OCI-LY7 (cell line): ENCODE measurements at regions not wholly inside any gene's neighbourhood (a gene's known extent, or its start where the extent isn't known, plus 50 kb on each side); places are given as distances from the start of the nearest gene placed in this dataset.

Experiments used
- BruUV-seq: library from RNA; stranded (reverse); fragments of 400-500 nt; replicated peaks from 2 replicates; lab custom pipeline; 2021; lab: Mats Ljungman, UMichigan
- CTCF ChIA-PET: fragments of 300-600 bp; sonication (Branson Sonifier 250); formaldehyde crosslinking; loops from one replicate; lab custom pipeline; 2022; ENCODE audit warnings: antibody characterized with exemption; ENCODE audit not compliant: unreplicated experiment; lab: Charles Lee
- POLR2A ChIA-PET: fragments of 300-600 bp; sonication (Branson Sonifier 250); formaldehyde crosslinking; loops from one replicate; lab custom pipeline; 2022; ENCODE audit warnings: antibody characterized with exemption; lab: Charles Lee
- DNase-seq: peaks from one replicate; pipeline ENCODE4 v3.0.0-alpha.2; 2015; ENCODE audit warnings: low spot score
- H2AFZ ChIP-seq: fragments of 200-600 bp; sonication (generic), shearing (Covaris generic); 2 replicates; pipeline ENCODE4 v1.6.1; 2014; ENCODE audit warnings: mild to moderate bottlenecking, antibody characterized with exemption, low read length, moderate library complexity
- H3K27ac ChIP-seq: fragments of 200-600 bp; sonication (generic); 2 replicates; pipeline ENCODE4 v1.5.1; 2014; ENCODE audit warnings: mixed run types, low read depth, mild to moderate bottlenecking, moderate library complexity, low read length, inconsistent platforms; ENCODE audit not compliant: poor library complexity, severe bottlenecking
- H3K36me3 ChIP-seq: fragments of 200-600 bp; sonication (generic); 2 replicates; pipeline ENCODE4 v1.6.1; 2014; ENCODE audit warnings: mild to moderate bottlenecking, antibody characterized with exemption, low read length, moderate library complexity, mixed read lengths; ENCODE audit not compliant: insufficient read depth
- H3K4me1 ChIP-seq: fragments of 200-600 bp; sonication (generic); 2 replicates; pipeline ENCODE4 v1.5.1; 2014; ENCODE audit warnings: mild to moderate bottlenecking, low read length; ENCODE audit not compliant: insufficient read depth, poor library complexity, severe bottlenecking
- H3K4me2 ChIP-seq: fragments of 200-600 bp; sonication (generic); 2 replicates; pipeline ENCODE4 v1.6.1; 2014; ENCODE audit warnings: mild to moderate bottlenecking, low read length
- H3K4me3 ChIP-seq: fragments of 200-600 bp; sonication (generic); 2 replicates; pipeline ENCODE4 v1.5.1; 2014; ENCODE audit warnings: mild to moderate bottlenecking, low read depth, low read length; ENCODE audit not compliant: poor library complexity, severe bottlenecking
- H3K79me2 ChIP-seq: fragments of 200-600 bp; sonication (generic); 2 replicates; pipeline ENCODE4 v1.6.1; 2016; ENCODE audit warnings: low read depth, mild to moderate bottlenecking, low read length, moderate library complexity, mixed read lengths; ENCODE audit not compliant: insufficient read depth
- H3K9me2 ChIP-seq: fragments of 200-600 bp; sonication (generic); 2 replicates; pipeline ENCODE4 v1.6.1; 2016; ENCODE audit warnings: mild to moderate bottlenecking, low read length, mixed read lengths; ENCODE audit not compliant: insufficient read depth
- H3K9me3 ChIP-seq: fragments of 200-600 bp; sonication (generic); 2 replicates; pipeline ENCODE4 v1.6.1; 2014; ENCODE audit warnings: mild to moderate bottlenecking, mixed run types, low read length, mixed read lengths
- H4K20me1 ChIP-seq: fragments of 200-600 bp; sonication (generic); 2 replicates; pipeline ENCODE4 v1.6.1; 2014; ENCODE audit warnings: mild to moderate bottlenecking, antibody characterized with exemption, low read length, moderate library complexity, mixed read lengths; ENCODE audit not compliant: insufficient read depth
- CTCF ChIP-seq: fragments of 200-600 bp; sonication (generic); conservative IDR thresholded peaks from 2 replicates; pipeline ENCODE4 v1.5.1; 2014; ENCODE audit warnings: mild to moderate bottlenecking, antibody characterized with exemption, low read length, moderate library complexity, mixed read lengths
- EZH2phosphoT487 ChIP-seq: fragments of 200-600 bp; sonication (generic); IDR thresholded peaks from 2 replicates; pipeline ENCODE4 v1.6.1; 2018; ENCODE audit warnings: low read depth, borderline replicate concordance, mild to moderate bottlenecking, mixed run types, antibody characterized with exemption, low read length, moderate library complexity, mixed read lengths
- intact Hi-C: fragments of 100-400 bp; cut with micrococcal nuclease; formaldehyde crosslinking; loops from one replicate; pipeline ENCODE4 v1.10.0; 2022; ENCODE audit not compliant: unreplicated experiment

- Histone ChIP-seq H3K4me2 (no peak overlapping the region), H3K4me3 (no peak overlapping the region), H2AFZ (no peak overlapping the region), H3K9me3 (no peaks in the 10 kb centered on the region), H3K36me3 (no peaks in the 10 kb centered on the region), H3K79me2 (no peaks in the 10 kb centered on the region), H3K27ac (no peak overlapping the region), H4K20me1 (no peaks in the 10 kb centered on the region), H3K9me2 (no peaks in the 10 kb centered on the region), H3K4me1 (no peaks in the 10 kb centered on the region)
- ChIA-PET POLR2A (no interaction called here), CTCF (interaction anchor here (0.6 kb wide), 1 partner anchor 199 kb away, joined by 4 read pairs; no protein-coding TSS in a partner anchor)
- no peak for DNase-seq
- BruUV-seq: no TSS peak
- intact Hi-C loops: no loop called here
- no peak for TF ChIP-seq CTCF
- no peak for TF ChIP-seq EZH2phosphoT487
Observed at GRCh38 chr7:36088553-36088952, 64.5 kb upstream of the EEPD1 start.

GRCh38 chr7:36088966-36089365 is 64.1 kb upstream of the EEPD1 start:
- CTCF ChIA-PET: interaction anchor here (0.6 kb wide), 1 partner anchor 199 kb away, joined by 4 read pairs; no protein-coding TSS in a partner anchor
- Histone ChIP-seq H2AFZ (no peak overlapping the region), H3K4me2 (no peak overlapping the region), H4K20me1 (no peaks in the 10 kb centered on the region), H3K4me3 (no peak overlapping the region), H3K9me2 (no peaks in the 10 kb centered on the region), H3K4me1 (no peaks in the 10 kb centered on the region), H3K27ac (no peak overlapping the region), H3K9me3 (no peaks in the 10 kb centered on the region), H3K36me3 (no peaks in the 10 kb centered on the region), H3K79me2 (no peaks in the 10 kb centered on the region)
- intact Hi-C loops: no loop called here
- BruUV-seq: no TSS peak
- POLR2A ChIA-PET: no interaction called here
- TF ChIP-seq CTCF (no peak), EZH2phosphoT487 (no peak)
- DNase-seq: no peak

GRCh38 chr7:36090976-36091873 is 61.8 kb upstream of the EEPD1 start:
- intact Hi-C loops: no loop called here
- no TSS peak for BruUV-seq
- no peaks in the 10 kb centered on the region for H3K9me3 ChIP-seq
- DNase-seq: no peak
- H3K4me3 ChIP-seq: no peak overlapping the region
- no peak overlapping the region for H3K27ac ChIP-seq
- no peaks in the 10 kb centered on the region for H4K20me1 ChIP-seq
- ChIA-PET CTCF (no interaction called here), POLR2A (no interaction called here)
- no peaks in the 10 kb centered on the region for H3K9me2 ChIP-seq
- no peak overlapping the region for H2AFZ ChIP-seq
- no peaks in the 10 kb centered on the region for H3K36me3 ChIP-seq
- no peaks in the 10 kb centered on the region for H3K4me1 ChIP-seq
- H3K4me2 ChIP-seq: no peak overlapping the region
- TF ChIP-seq EZH2phosphoT487: no peak
- no peak for TF ChIP-seq CTCF
- no peaks in the 10 kb centered on the region for H3K79me2 ChIP-seq
